ENCODE measurements at regions not wholly inside any gene's neighbourhood (a gene's known extent, or its start where the extent isn't known, plus 50 kb on each side); places are given as distances from the start of the nearest gene placed in this dataset.
"Not testable (repeated sequence)": the region's sequence is repeated elsewhere in the genome, so short reads cannot be mapped to it uniquely, and the experiment has no call there.

DNA sequence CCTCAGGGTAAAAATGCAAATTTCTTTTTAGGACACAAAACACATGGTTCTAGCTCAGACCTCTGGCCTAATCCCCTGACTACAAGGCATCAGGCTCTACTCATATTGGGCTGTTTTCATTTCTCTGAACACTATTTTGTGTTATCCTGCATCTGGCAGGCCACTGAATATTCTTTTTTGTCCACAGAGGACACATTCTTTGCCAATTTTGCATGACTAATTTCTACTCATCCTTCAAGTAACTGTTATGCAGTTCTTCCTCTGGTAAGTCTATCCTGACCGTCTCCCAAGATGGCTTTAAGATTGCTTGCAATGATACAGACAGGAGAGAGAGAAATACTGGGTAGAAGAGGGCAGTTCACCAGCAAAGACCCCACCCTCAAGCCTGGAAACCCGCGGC, 107.6 kb upstream of the RGPD4 start:
- no peak overlapping the region for H3K4me3 ChIP-seq
- H3K36me3 ChIP-seq (replicated peaks), result no peaks in the 10 kb centered on the region
- no peaks in the 10 kb centered on the region for H3K9me3 ChIP-seq
- H3K27me3 ChIP-seq (ENCODE audit: low read depth), result no peaks in the 10 kb centered on the region
- no peak for DNase-seq (ENCODE audit: low spot score in 2 of 2)
- in situ Hi-C loops (cut with MboI; ENCODE audit: low sequenced_read_pairs), result no loop called here
- no peaks in the 10 kb centered on the region for H3K4me1 ChIP-seq

DNA sequence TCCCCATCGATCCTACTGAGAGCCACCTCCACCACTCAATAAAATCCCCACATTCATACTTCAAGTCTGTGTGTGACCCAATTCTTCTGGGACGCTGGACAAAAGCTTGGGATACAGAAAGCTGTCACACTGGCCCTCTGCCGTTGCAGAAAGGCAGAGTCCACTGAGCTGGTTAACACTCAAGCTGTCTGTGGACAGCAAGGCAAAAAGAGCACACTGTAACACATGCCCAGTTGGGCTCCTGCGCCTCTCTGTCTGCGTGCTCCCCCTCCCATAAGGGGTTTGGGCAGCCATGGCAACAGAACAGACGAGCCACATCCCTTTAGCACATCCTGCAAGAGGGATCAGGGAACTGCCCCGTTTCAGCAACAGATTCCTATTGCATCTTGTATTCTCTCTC, 106.9 kb upstream of the RGPD4 start:
- Histone ChIP-seq H3K4me1 (no peaks in the 10 kb centered on the region), H3K9me3 (no peaks in the 10 kb centered on the region), H3K4me3 (no peak overlapping the region), H3K27me3 (ENCODE audit: low read depth) (no peaks in the 10 kb centered on the region), H3K36me3 (replicated peaks) (no peaks in the 10 kb centered on the region)
- no peak for DNase-seq (ENCODE audit: low spot score in 2 of 2)
- in situ Hi-C loops (cut with MboI; ENCODE audit: low sequenced_read_pairs), result no loop called here

DNA sequence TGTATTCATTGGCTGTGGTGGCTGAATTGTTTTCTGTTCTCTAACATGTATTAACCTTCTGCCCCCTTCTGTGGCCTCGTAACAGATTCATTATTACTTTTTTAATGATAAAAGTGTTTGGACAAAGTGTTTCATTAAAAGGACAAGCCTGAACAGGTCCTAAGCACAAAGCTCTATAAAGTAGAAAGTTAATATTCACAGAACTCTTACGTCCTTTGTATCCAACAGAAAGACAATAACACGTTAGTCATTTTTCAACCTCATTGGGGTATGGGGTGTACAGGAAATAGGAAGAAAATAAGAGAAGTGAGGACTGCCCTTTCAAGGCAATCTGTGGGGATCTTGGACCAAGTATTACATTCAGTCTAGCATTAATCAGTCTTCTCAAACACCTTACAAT, 105.5 kb upstream of the RGPD4 start:
- Histone ChIP-seq H3K4me3 (no peak overlapping the region), H3K9me3 (no peaks in the 10 kb centered on the region), H3K36me3 (replicated peaks) (no peaks in the 10 kb centered on the region), H3K27me3 (ENCODE audit: low read depth) (no peaks in the 10 kb centered on the region), H3K4me1 (no peaks in the 10 kb centered on the region)
- in situ Hi-C loops (cut with MboI; ENCODE audit: low sequenced_read_pairs), result no loop called here
- DNase-seq (ENCODE audit: low spot score in 2 of 2), result no peak

DNA sequence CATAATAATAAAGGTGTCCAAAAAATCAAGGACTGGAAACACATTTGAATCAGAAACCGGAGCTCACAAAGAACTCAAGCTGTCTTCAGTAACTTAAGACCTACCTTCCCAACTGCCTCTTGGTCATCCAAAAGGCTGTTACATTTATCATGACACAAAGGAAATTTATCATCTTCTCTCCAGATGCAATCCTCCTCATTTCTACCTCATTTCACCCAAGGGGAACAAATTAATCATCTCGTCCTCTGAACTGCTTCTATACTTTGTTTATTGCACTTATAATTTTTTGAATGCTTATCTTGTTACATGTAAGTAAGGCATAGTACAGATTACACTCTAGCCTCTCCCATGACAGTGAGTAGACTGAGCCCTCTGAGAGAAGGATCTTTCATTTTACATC, 105.1 kb upstream of the RGPD4 start:
- Histone ChIP-seq H3K4me1 (no peaks in the 10 kb centered on the region), H3K27me3 (ENCODE audit: low read depth) (no peaks in the 10 kb centered on the region), H3K4me3 (no peak overlapping the region), H3K36me3 (replicated peaks) (no peaks in the 10 kb centered on the region), H3K9me3 (no peaks in the 10 kb centered on the region)
- in situ Hi-C loops (cut with MboI; ENCODE audit: low sequenced_read_pairs), result no loop called here
- no peak for DNase-seq (ENCODE audit: low spot score in 2 of 2)

DNA sequence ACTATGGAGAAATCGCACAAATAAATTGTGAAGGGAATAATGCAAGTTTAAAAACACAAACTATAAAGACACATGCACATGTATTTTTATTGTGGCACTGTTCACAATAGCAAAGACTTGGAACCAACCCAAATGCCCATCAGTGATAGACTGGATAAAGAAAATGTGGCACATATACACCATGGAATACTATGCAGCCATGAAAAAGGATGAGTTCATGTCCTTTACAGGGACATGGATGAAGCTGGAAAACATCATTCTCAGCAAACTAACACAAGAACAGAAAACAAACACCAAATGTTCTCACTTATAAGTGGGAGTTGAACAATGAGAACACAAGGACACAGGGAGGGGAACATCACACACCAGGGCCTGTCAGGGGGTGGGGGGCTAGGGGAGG, 100.9 kb upstream of the RGPD4 start:
- in situ Hi-C loops (cut with MboI; ENCODE audit: low sequenced_read_pairs), result not testable (repeated sequence)

DNA sequence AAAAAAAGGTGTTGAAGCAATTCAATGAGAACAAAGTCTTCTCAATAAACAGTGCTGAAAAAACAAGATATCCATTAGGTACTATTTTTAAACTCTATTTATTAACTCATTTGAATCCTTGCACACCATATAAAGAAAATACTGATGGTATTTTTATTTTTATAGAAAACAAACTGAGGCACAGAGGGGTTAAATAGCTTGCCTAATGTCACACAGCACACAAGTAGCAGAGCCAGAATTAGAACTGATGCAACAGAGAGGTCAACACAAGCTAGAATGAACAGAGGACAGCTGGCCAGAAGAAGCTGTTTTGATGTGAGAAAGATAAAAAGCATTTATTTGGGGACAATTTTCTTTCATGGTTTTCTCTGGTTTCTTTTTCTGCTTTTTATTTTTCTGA, 99.4 kb upstream of the RGPD4 start:
- in situ Hi-C loops (cut with MboI; ENCODE audit: low sequenced_read_pairs), result no loop called here
- Histone ChIP-seq H3K4me1 (no peaks in the 10 kb centered on the region), H3K27me3 (ENCODE audit: low read depth) (no peaks in the 10 kb centered on the region), H3K36me3 (replicated peaks) (no peaks in the 10 kb centered on the region), H3K4me3 (no peak overlapping the region), H3K9me3 (no peaks in the 10 kb centered on the region)
- no peak for DNase-seq (ENCODE audit: low spot score in 2 of 2)

More for the DNA sequence above, 100.9 kb upstream of the RGPD4 start:
- not testable (repeated sequence) for H3K9me3 ChIP-seq; H3K27me3 ChIP-seq (ENCODE audit: low read depth); DNase-seq (ENCODE audit: low spot score in 2 of 2); H3K4me3 ChIP-seq; H3K4me1 ChIP-seq; H3K36me3 ChIP-seq (replicated peaks)

DNA sequence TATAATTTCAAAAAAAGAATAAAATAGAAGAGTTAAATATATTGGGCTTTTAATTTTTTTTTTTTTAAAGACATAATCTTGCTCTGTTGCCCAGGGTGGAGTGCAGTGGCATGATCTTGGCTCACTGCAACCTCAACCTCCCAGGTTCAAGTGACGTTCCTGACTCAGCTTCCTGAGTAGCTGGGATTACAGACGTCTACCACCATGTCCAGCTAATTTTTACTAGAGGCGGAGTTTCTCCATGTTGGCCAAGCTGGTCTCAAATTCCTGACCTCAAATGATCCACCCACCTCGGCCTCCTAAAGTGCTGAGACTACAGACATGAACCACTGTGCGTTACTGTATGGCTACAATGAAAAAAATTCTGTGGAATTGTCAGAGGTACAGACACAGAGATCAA, 98.1 kb upstream of the RGPD4 start:
- no peaks in the 10 kb centered on the region for H3K27me3 ChIP-seq (ENCODE audit: low read depth)
- H3K4me1 ChIP-seq, result no peaks in the 10 kb centered on the region
- DNase-seq (ENCODE audit: low spot score in 2 of 2), result no peak
- H3K4me3 ChIP-seq, result no peak overlapping the region
- H3K36me3 ChIP-seq (replicated peaks), result no peaks in the 10 kb centered on the region
- H3K9me3 ChIP-seq, result no peaks in the 10 kb centered on the region
- in situ Hi-C loops (cut with MboI; ENCODE audit: low sequenced_read_pairs), result no loop called here

DNA sequence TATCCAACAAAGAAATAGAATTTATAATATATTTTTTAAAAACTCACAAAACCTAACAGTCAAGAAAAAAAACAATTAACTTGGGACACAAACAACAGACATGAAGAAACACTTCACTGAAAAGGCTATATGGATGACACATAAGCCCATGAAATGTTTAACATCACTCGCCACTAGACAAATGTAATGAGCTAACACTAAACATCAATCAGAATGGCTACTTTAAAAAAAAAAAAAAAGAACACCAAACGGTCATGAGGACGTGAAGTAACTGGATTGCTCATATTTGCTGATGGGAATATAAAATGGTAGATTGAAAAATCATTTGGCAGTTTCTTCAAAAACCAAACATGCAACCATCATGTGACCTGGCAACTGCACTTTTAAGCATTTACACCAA, 97.3 kb upstream of the RGPD4 start:
- Histone ChIP-seq H3K9me3 (no peaks in the 10 kb centered on the region), H3K4me1 (no peaks in the 10 kb centered on the region), H3K36me3 (replicated peaks) (no peaks in the 10 kb centered on the region), H3K27me3 (ENCODE audit: low read depth) (no peaks in the 10 kb centered on the region), H3K4me3 (no peak overlapping the region)
- in situ Hi-C loops (cut with MboI; ENCODE audit: low sequenced_read_pairs), result no loop called here
- no peak for DNase-seq (ENCODE audit: low spot score in 2 of 2)

DNA sequence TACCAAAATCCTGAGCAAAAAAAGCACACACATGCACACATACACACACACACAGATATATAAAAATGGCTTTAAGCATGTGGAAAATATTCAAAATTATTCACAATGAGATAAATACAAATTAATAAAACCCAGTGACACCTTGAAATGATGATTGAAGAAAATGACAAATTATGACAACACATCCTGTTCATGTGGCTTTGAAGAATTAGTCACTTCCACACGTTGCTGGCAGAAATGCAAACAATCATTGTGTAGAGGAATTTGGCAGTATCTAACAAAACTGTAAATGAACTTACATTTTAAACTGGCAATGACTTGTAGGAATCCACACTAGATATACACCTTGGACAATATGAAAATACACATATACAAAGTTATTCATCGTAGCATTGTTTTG, 95.8 kb upstream of the RGPD4 start:
- Histone ChIP-seq H3K27me3 (ENCODE audit: low read depth) (no peaks in the 10 kb centered on the region), H3K36me3 (replicated peaks) (no peaks in the 10 kb centered on the region), H3K9me3 (no peaks in the 10 kb centered on the region), H3K4me1 (no peaks in the 10 kb centered on the region), H3K4me3 (no peak overlapping the region)
- in situ Hi-C loops (cut with MboI; ENCODE audit: low sequenced_read_pairs), result no loop called here
- DNase-seq (ENCODE audit: low spot score in 2 of 2), result no peak

DNA sequence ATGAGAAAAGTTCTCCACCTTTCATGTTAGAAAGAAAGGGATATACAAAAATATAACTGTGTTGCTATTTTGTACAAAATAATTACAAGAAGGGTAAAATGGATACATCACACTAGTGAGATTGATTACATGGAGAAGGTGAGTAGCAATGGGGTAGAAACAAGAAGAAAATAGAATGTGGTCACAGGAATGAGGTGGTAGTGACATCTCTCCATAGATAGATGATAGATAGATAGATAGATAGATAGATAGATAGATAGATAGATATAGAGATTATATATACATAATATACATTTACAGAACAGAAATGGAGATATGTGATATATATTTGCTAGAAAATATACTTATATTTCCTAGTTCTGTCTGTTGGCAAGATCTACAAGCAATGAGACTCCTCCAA, 95.3 kb upstream of the RGPD4 start:
- in situ Hi-C loops (cut with MboI; ENCODE audit: low sequenced_read_pairs), result no loop called here
- no peaks in the 10 kb centered on the region for H3K9me3 ChIP-seq
- no peak overlapping the region for H3K4me3 ChIP-seq

DNA sequence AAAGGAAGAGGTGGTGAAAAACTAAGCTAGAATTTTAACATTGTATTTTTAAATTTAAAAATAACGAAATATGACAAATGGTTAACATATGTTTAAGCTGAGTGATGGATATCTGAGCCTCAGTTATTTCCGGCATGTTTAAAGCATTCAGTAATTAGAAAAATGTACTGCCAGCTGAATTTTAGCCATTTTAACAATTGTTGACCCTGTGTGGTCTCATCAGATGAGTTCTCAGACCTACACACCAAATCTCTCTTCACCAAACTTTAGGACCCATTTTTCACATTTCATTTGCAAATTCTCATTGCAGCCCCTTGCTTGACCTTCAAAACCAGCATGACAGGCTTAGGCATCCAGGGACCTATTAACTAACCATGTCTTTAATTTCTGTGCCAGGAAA, 91.5 kb upstream of the RGPD4 start:
- Histone ChIP-seq H3K4me3 (no peak overlapping the region), H3K9me3 (no peaks in the 10 kb centered on the region; the same call in 1 of the 2 replicates), H3K4me1 (no peaks in the 10 kb centered on the region), H3K27me3 (ENCODE audit: low read depth) (no peaks in the 10 kb centered on the region), H3K36me3 (replicated peaks) (no peaks in the 10 kb centered on the region)
- in situ Hi-C loops (cut with MboI; ENCODE audit: low sequenced_read_pairs), result no loop called here
- DNase-seq (ENCODE audit: low spot score in 2 of 2), result no peak

More for the DNA sequence above, 95.3 kb upstream of the RGPD4 start:
- no peaks in the 10 kb centered on the region for H3K4me1 ChIP-seq
- H3K36me3 ChIP-seq (replicated peaks), result no peaks in the 10 kb centered on the region
- no peaks in the 10 kb centered on the region for H3K27me3 ChIP-seq (ENCODE audit: low read depth)
- DNase-seq (ENCODE audit: low spot score in 2 of 2), result no peak

DNA sequence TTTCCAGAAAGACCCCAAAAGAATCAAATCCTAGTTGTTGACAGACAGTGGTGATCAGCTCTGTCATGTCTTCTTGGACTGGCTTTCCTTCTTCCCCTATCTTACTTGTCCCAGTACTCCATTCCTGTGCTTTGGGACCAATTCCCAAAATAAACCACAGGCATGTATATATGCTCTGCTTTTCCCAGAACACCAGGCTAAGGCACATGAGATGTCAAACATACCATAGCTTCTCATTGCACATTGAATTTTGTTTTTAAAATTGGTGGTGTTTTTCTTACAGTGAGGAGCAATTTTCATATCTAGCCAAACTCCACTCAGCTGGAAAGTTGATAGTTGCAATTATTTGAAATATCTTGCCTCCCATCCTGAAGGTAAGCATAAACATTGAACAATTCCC, 88.9 kb upstream of the RGPD4 start:
- in situ Hi-C loops (cut with MboI; ENCODE audit: low sequenced_read_pairs), result no loop called here
- DNase-seq (ENCODE audit: low spot score in 2 of 2), result no peak
- no peak overlapping the region for H3K4me3 ChIP-seq
- no peaks in the 10 kb centered on the region for H3K27me3 ChIP-seq (ENCODE audit: low read depth)
- no peaks in the 10 kb centered on the region for H3K36me3 ChIP-seq (replicated peaks)
- no peaks in the 10 kb centered on the region; the same call in 1 of the 2 replicates for H3K9me3 ChIP-seq
- no peaks in the 10 kb centered on the region for H3K4me1 ChIP-seq

DNA sequence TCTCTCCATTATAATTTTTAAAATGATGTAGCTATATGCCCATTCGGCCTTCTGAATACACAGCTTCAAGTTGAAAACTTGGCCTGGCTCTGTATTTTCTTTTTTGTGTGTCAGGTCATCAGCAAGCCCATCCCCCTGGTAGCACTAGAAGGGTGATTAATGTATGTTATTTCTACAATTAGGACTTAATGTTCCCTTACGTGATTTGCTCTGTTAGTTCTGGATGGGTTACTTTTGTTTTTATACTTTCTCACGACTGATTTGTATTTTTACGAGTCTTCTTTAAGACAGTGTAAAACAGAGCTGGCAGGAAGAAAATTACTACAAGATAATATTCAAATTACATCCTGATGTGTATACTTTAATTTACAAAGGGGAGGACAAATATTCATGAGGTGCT, 88.4 kb upstream of the RGPD4 start:
- Histone ChIP-seq H3K36me3 (replicated peaks) (no peaks in the 10 kb centered on the region), H3K27me3 (ENCODE audit: low read depth) (no peaks in the 10 kb centered on the region), H3K4me1 (no peaks in the 10 kb centered on the region), H3K9me3 (no peaks in the 10 kb centered on the region; the same call in 1 of the 2 replicates), H3K4me3 (no peak overlapping the region)
- DNase-seq (ENCODE audit: low spot score in 2 of 2), result no peak
- in situ Hi-C loops (cut with MboI; ENCODE audit: low sequenced_read_pairs), result no loop called here

DNA sequence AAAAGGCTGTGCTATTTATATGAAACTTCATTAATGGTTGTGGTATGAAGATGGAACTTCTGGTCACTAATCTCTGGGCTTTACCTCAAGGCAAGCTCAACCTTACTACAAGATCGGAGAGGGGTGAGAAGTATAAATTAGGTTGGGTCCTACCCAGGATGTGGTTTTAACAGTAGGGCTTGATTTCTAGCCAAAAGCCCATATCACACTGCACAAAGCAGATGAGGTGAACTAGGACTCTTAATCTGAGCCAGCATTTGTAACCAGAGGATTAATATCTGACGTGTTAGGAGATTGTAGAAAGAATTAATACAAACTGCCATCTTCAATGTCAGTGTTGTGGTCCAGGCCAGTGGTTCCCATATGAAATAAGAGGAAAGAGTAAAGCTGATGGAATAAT, 86.4 kb upstream of the RGPD4 start:
- in situ Hi-C loops (cut with MboI; ENCODE audit: low sequenced_read_pairs), result no loop called here

DNA sequence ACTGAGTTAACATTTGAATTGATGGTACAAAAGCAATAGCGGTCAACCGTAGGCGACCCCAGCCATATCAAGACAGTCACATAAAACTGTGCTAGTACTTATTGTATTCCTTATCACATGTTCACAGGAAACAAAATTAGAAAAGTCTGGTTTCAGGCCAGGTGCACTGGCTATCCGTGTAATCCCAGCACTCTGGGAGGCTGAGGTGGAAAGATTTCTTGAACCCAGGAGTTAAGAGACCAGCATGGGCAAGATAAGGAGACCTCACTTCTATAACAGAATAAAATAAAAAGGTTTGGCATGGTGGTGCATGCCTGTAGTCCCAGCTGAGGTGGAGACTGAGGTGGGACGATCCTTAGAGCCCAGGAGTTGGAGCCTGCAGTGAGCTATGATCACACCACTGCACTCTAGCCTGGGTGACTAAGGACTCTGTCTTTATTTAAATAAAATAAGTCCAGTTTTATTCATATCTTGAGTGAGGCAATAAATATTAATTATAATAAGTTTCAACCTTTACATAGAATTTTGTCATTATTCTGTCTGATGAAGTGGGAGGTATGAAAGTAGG, 84.1 kb upstream of the RGPD4 start:
- Histone ChIP-seq H3K4me3 (no peak overlapping the region), H3K36me3 (replicated peaks) (no peaks in the 10 kb centered on the region), H3K27me3 (ENCODE audit: low read depth) (no peaks in the 10 kb centered on the region), H3K9me3 (no peaks in the 10 kb centered on the region; the same call in 1 of the 2 replicates), H3K4me1 (no peaks in the 10 kb centered on the region)
- in situ Hi-C loops (cut with MboI; ENCODE audit: low sequenced_read_pairs), result no loop called here
- no peak for DNase-seq (ENCODE audit: low spot score in 2 of 2)

More for the DNA sequence above, 86.4 kb upstream of the RGPD4 start:
- no peaks in the 10 kb centered on the region for H3K4me1 ChIP-seq
- H3K36me3 ChIP-seq (replicated peaks), result no peaks in the 10 kb centered on the region
- no peak for DNase-seq (ENCODE audit: low spot score in 2 of 2)
- no peaks in the 10 kb centered on the region for H3K27me3 ChIP-seq (ENCODE audit: low read depth)
- H3K4me3 ChIP-seq, result no peak overlapping the region
- no peaks in the 10 kb centered on the region; the same call in 1 of the 2 replicates for H3K9me3 ChIP-seq

Measured in HAP-1 (cell line).